Stimulated activated CD8-positive, alpha-beta memory T cell treated with anti-CD3 and anti-CD28 coated beads, Interleukin-4, amount 100 ng/mL, for 1 hour (primary cell): ENCODE measurements at regions not wholly inside any gene's neighbourhood (a gene's known extent, or its start where the extent isn't known, plus 50 kb on each side); places are given as distances from the start of the nearest gene placed in this dataset.

ENCODE experiments used
- DNase-seq, 2 donors: peaks; one replicate each; pipeline ENCODE4 v3.0.0-alpha.2; 2020; ENCODE audit warnings: low read depth in 2 of 2, low spot score in 1 of 2

DNA sequence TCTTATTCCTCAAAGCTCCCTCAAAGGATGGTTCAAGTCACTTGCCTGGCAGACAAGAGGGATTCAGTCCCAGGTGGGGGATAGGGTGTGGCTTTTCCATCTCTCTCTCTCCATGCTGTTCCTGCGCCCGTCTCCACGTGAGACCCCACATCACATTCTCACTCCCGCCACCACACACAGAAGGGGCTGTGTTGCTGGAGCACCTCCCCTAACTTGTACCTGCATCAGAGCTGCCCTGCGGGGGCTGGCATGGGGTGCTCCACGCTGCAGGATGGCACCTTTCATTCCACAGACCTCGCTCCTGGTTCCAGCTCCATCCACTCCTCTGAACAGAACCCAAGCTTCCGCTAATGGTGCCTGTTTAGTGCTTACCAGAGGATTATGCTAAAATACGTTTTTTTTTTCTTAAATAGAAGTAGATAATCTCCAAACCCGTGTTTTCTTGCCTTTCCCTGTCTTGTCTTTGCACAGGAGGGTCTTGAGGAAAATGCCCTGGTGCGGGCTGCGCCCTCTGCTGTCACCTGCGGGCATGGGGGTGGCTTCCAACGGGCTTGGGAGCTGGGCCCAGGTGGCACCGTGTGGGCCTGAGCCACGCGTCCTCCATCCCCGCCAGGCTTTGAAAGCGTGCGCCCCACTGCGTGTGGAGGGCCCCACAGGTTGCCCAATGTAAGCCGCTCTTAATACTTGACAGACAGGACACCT lies 985.6 kb downstream of the BRD1 start:
- DNase-seq, result no peak

GRCh38 chr22:48840112-48840949 lies 987.3 kb downstream of the BRD1 start:
- DNase-seq, result no peak

DNA sequence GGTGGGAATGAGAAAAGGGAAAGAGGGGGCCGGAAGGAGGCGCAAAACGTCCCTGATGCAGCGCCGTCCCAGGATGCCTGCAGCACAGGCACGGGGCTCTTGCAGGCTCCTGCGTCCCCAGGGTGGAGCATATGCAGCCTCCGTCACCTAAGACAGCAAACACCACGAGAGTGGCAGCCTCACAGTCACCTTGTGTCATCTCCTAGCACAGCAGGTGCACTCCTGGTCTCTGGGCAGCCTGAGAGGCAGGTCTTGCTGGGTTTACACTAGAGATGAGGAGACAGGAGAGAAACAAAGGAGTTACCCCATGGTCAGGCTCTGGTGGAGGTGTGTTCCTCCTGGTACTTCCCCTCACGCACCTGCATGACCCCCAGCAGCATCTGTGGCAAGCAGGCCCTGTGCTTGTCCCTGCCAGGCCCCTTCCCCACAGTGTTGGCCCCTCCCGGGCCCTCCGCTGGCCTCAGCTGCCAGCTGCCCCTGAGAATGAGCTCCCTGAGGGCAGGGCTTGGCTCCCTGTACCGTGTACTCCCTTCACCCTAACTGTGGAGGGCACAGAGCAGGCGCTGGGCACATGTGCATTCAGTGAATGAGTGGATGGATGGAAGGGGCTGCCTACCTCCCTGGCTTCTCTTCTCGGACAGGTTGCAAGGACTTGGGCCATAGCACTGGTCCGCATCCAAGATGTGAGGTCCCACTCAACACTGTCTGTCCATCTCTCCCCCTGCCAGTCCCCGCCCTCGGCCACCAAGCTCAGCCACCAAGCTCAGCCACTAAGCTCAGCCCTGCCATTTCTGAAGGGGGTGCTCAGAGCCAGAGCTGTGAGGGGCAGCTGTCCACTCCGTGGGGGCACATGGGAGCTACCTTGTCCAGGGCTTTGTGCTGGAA lies 988.6 kb downstream of the BRD1 start:
- DNase-seq, result no peak

DNA sequence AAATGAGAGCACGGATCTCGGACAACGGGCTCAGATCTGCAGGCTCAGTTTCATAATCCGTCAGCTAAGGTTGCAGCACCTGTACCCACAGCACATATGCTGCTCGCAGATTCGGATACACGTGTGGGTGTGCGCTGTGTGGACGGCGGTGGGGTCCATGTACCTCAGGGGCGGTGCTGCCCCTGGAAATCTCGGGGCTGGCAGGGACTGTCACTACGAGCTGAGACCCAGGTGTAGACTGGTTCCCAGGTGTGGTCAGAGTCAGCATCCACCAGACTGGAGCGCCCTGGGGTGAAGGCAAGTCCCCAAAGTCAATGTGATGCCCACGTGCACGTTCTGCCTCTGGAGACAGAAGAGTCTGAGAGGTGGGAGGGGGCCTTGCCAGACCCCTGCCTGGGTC lies 989.3 kb downstream of the BRD1 start:
- DNase-seq, result no peak

- no peak for DNase-seq
Observed at GRCh38 chr22:48837341-48837935, 990.2 kb downstream of the BRD1 start.

GRCh38 chr22:48836673-48837340 lies 990.9 kb downstream of the BRD1 start:
- no peak for DNase-seq

GRCh38 chr22:48835857-48836672 lies 991.6 kb downstream of the BRD1 start:
- no peak for DNase-seq

- DNase-seq, result no peak
Observed at GRCh38 chr22:48835364-48835763, 992.3 kb downstream of the BRD1 start.

DNA sequence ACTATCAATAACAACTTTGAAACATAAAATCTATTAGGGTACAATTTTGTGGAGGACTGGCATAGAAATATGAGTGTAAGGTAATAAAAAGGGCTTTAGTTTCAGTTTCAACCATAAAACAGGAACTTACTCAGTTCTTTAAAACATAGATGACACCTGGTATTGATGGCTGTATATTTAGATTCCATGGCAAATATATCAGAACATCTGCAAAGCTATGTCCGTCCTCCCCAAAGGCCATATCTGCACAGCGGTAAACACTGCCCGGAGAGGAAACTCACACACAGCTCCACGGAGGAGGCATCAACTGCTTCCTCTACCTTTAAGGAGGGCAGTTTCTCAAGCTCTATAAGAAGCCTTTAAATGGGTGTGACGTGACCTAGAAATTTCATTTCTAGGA lies 993.3 kb downstream of the BRD1 start:
- no peak for DNase-seq

DNA sequence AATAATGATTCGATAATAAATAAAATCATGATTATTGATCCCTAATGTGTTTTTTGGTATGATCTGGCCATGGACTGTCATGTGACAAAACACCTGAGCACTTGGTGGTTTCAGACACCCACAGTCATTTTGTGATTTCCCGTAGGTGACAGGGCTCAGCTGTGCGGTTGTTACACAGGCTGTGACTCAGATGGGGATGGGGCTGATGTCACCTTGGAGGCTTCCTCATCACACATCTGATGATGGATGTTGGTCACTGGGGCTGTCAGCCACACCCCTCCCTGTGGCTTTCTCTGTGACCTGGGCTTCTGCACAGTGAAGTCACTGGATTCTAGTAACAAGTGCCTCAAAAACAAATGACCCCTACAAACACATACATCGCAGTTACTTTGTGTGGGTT lies 995.1 kb downstream of the BRD1 start:
- DNase-seq, result no peak

- DNase-seq, result no peak
Observed at GRCh38 chr22:48829908-48830307, 997.8 kb downstream of the BRD1 start.

DNA sequence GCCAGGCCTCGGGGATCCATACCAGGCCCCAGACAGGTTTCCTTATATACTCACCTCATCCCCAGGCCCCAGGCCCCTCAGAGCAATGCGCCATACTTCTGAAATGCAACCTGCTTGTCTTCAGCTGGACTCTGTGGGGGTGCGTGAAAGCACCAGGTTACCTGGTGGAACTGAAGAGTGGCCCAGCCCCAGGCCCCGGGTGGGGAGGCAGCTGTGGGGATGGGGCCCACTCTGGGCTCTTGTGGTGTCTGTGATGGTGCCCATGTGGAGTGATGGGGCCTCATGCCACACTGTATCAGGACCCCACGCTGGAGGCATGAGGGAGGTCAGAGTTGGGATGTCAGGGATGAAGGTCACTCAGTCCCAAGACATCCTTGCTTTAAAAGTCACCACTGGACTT lies 999.0 kb downstream of the BRD1 start:
- DNase-seq, result no peak

DNA sequence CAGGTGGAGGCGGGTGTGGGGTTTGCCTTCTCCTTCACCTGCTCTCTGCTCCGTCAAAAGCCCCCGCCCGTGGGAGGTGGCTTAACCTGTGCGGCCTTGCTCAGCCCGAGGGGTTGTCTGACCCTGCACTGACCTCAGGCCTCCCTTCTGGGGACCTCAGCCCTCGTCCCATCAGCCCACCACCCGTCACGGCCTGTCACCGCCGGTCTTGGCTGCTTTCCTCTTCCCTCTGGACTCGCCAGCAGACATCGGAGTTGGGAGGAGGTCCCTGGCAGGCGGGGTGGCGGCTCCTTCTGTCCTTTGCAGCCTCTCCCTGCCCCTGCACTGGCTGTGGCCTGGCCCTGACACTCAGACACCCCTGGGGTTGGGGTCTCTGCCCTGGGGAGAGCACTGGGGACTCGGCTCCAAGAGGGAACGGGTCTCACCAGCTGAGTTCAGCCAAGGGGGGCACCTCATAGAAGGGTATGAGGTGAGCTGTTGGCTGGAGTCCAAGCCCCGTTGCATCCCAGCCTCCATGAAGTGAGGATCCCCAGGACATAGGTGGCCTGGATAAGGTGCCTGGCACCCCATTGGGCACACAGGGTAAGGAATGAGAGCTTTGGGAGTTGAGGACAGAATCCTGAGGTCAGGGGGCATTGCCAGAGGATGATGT lies 999.6 kb downstream of the BRD1 start:
- DNase-seq, result no peak

GRCh38 chr22:48827268-48827846 lies 1000.3 kb downstream of the BRD1 start:
- no peak for DNase-seq

DNA sequence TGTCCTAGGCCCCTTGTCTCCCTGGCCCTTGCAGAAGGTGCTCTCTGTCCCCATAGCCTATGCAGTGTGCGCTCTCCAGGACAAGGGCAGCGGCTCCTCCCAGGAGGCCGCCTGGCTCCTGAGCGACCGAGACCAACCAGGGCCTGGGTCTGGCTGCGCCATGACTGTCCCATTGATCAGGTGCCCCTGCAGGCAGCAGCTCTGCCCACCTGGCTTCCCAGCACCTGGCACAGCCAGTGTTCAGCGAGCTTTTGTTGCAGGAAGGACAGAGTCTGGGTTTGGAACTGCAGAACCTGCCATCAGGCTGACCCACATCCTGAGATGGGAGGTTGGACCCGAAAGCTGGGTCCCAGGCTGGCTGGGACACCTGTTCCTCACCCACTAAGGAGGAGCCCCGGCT lies 1001.1 kb downstream of the BRD1 start:
- DNase-seq, result no peak

- DNase-seq, result no peak
Observed at GRCh38 chr22:48825802-48826520, 1001.7 kb downstream of the BRD1 start.

- no peak for DNase-seq
Observed at GRCh38 chr22:48824712-48825651, 1002.7 kb downstream of the BRD1 start.
